ENCODE measurements at regions not wholly inside any gene's neighbourhood (a gene's known extent, or its start where the extent isn't known, plus 50 kb on each side); places are given as distances from the start of the nearest gene placed in this dataset.

GRCh38 chr3:177898185-177898584, 638.1 kb upstream of the KCNMB2 start:
- DNase-seq, result no peak
- H3K4me3 ChIP-seq, result no peak overlapping the region
- intact Hi-C loops (cut with DNase I; ENCODE audit: low total_unique reads), result no loop called here
- TF ChIP-seq POLR2A (IDR thresholded peaks at IDR 0.05) (no peak), CTCF (IDR thresholded peaks at IDR 0.05) (no peak)
- H3K27me3 ChIP-seq, result no peaks in the 10 kb centered on the region
- H3K36me3 ChIP-seq (ENCODE audit: low read depth, missing control alignments), result no peaks in the 10 kb centered on the region
- H3K27ac ChIP-seq, result no peak overlapping the region
- peaks cover 3% of the 10 kb centered on the region for H3K9me3 ChIP-seq
- 100% methylated on average over 1 of the region's 1 CpG for WGBS, 2 donors
- H3K4me1 ChIP-seq, result peaks cover 8% of the 10 kb centered on the region

- Histone ChIP-seq H3K9me3 (peaks cover 3% of the 10 kb centered on the region), H3K27me3 (no peaks in the 10 kb centered on the region), H3K36me3 (ENCODE audit: low read depth, missing control alignments) (no peaks in the 10 kb centered on the region), H3K4me1 (no peaks in the 10 kb centered on the region), H3K4me3 (no peak overlapping the region), H3K27ac (no peak overlapping the region)
- intact Hi-C loops (cut with DNase I; ENCODE audit: low total_unique reads), result no loop called here
- DNase-seq, result no peak
- TF ChIP-seq POLR2A (IDR thresholded peaks at IDR 0.05) (no peak), CTCF (IDR thresholded peaks at IDR 0.05) (no peak)
- 96 to 99% methylated on average over 4 to 9 of the region's 9 CpGs for WGBS, 2 donors
Measured at GRCh38 chr3:177899275-177900067, 636.8 kb upstream of the KCNMB2 start.

GRCh38 chr3:177902876-177903275, 633.4 kb upstream of the KCNMB2 start:
- DNase-seq, result no peak
- H3K27ac ChIP-seq, result no peak overlapping the region

GRCh38 chr3:177904621-177905020, 631.6 kb upstream of the KCNMB2 start:
- no peaks in the 10 kb centered on the region for H3K9me3 ChIP-seq
- no peaks in the 10 kb centered on the region for H3K27me3 ChIP-seq
- intact Hi-C loops (cut with DNase I; ENCODE audit: low total_unique reads), result no loop called here
- H3K27ac ChIP-seq, result peak overlapping the region in 1 of 2 donors; percentile 60
- H3K4me3 ChIP-seq, result no peak overlapping the region
- no peaks in the 10 kb centered on the region for H3K36me3 ChIP-seq (ENCODE audit: low read depth, missing control alignments)
- no peaks in the 10 kb centered on the region for H3K4me1 ChIP-seq
- no peak for DNase-seq
- no peak for TF ChIP-seq POLR2A (IDR thresholded peaks at IDR 0.05)
- no peak for TF ChIP-seq CTCF (IDR thresholded peaks at IDR 0.05)

More at GRCh38 chr3:177902876-177903275, 633.4 kb upstream of the KCNMB2 start:
- no peaks in the 10 kb centered on the region for H3K36me3 ChIP-seq (ENCODE audit: low read depth, missing control alignments)
- no peak overlapping the region for H3K4me3 ChIP-seq
- intact Hi-C loops (cut with DNase I; ENCODE audit: low total_unique reads), result no loop called here
- TF ChIP-seq POLR2A (IDR thresholded peaks at IDR 0.05) (no peak), CTCF (IDR thresholded peaks at IDR 0.05) (no peak)
- H3K27me3 ChIP-seq, result no peaks in the 10 kb centered on the region
- no peaks in the 10 kb centered on the region for H3K9me3 ChIP-seq
- no peaks in the 10 kb centered on the region for H3K4me1 ChIP-seq
- 93 to 94% methylated on average over 5 of the region's 5 CpGs for WGBS, 2 donors

Measured in testis (tissue), 2 donors.